Adrenal gland (tissue), 9 donors: ENCODE measurements at regions not wholly inside any gene's neighbourhood (a gene's known extent, or its start where the extent isn't known, plus 50 kb on each side); places are given as distances from the start of the nearest gene placed in this dataset.
A peak's percentile ranks its signal among the peaks of the same experiment; 100 is the strongest.

Experiments
- DNase-seq, 7 donors: peaks; one replicate each; pipeline ENCODE4 v3.0.0-alpha.2; 2019 to 2020
- H3K27ac ChIP-seq, 5 donors: fragments of 200-600 bp; sonication (generic) in 4 of 5; 1 replicate in 3 of 5; 2 replicates in 2 of 5; pipeline versions ENCODE4 v1.5.1 to v1.8.0; 2016 to 2020; ENCODE audit warnings: mild to moderate bottlenecking in 1 of 5
- H3K27me3 ChIP-seq: fragments of 200-600 bp; 2 replicates; pipeline ENCODE4 v1.8.0; 2021
- H3K36me3 ChIP-seq, 2 donors: fragments of 200-600 bp; replicated peaks in 1 of 2; 1 replicate in 1 of 2; 2 replicates in 1 of 2; pipeline versions ENCODE4 v1.5.1 to v1.8.0; 2018 to 2022
- H3K4me1 ChIP-seq, 2 donors: fragments of 200-600 bp; replicated peaks in 1 of 2; 1 replicate in 1 of 2; 2 replicates in 1 of 2; pipeline versions ENCODE4 v1.5.1 to v1.8.0; 2018 to 2021
- H3K4me3 ChIP-seq, 4 donors: fragments of 200-600 bp; sonication (generic) in 3 of 4; one replicate each; pipeline ENCODE4 v1.5.1; 2016 to 2018
- H3K9me3 ChIP-seq, 3 donors: fragments of 200-600 bp; sonication (generic) in 1 of 3; replicated peaks in 1 of 3; 1 replicate in 2 of 3; 2 replicates in 1 of 3; pipeline versions ENCODE4 v1.5.1 to v1.8.0; 2016 to 2021
- POLR2A ChIP-seq, 2 donors: fragments of 450-650 bp; IDR thresholded peaks; one replicate each; pipeline ENCODE4 v1.6.1; 2017; ENCODE audit warnings: antibody characterized with exemption in 2 of 2, mild to moderate bottlenecking in 2 of 2, moderate library complexity in 1 of 2
- WGBS, 4 donors: extraction: QIAGEN DNeasy Blood & Tissue Kit in 2 of 4; methylation state at CpG; one replicate each; pipeline versions ENCODE4 v1.1.5 to v1.1.7; 2013 to 2017; 5-methylcytosine and 5-hydroxymethylcytosine counted together
- intact Hi-C, 2 donors: fragments of 100-400 bp; cut with DNase I; formaldehyde crosslinking; loops; one replicate each; pipeline versions ENCODE4 v1.14.1 to v1.15.0; 2022 to 2023
- TF ChIP-seq, protein P1 (sequence below), 6 experiments: fragments of 450-650 bp in 4 of 6; fragments of 200-600 bp in 2 of 6; sonication (generic) in 1 of 6; IDR thresholded peaks; 1 replicate in 5 of 6; 2 replicates in 1 of 6; pipeline versions ENCODE4 v1.5.1 to v1.8.0; 2016 to 2021; ENCODE audit warnings: antibody characterized with exemption in 6 of 6, mild to moderate bottlenecking in 2 of 6, moderate library complexity in 1 of 6
- donor health status: healthy with polysubstance abuse.
- donor health status: Bipolar disorder and iron deficiency.
- donor health status: DM: yes; HTN: yes; CAD: no.
- donor health status: DM: no; HTN: no; CAD: no.
- donor health status: DM: no; HTN: no; CAD: no.

DNA sequence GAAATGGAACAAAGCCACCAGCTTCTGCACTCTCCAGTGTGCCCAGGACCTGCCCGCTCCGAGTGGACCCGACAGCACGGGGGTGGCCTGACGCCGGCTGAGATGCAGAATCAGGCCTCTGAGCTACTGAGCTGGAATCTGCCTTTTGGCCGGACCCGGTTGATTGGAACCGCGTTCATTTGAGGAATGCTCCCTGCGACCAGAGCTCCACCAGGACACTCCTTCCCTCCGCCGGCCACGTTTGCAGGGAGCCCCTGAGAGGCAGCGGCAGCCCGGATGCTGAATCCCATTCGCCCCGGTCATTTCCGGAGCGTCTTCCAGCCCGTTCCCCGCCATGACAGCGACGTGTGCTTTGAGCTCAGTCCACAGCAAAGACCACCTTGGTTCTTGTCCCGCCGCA is 392.7 kb downstream of the THBS2 start:
- no peaks in the 10 kb centered on the region for H3K36me3 ChIP-seq
- no peaks in the 10 kb centered on the region for H3K27me3 ChIP-seq
- WGBS, 4 donors: 89 to 92% (median 90%) methylated on average over 23 to 26 of the region's 26 CpGs
- intact Hi-C loops: no loop called here
- peak in 1 of 7 donors; percentile 13 for DNase-seq
- H3K4me1 ChIP-seq: no peaks in the 10 kb centered on the region
- H3K4me3 ChIP-seq: no peak overlapping the region
- no peak overlapping the region for H3K27ac ChIP-seq
- no peaks in the 10 kb centered on the region for H3K9me3 ChIP-seq
- no peak for TF ChIP-seq POLR2A (IDR thresholded peaks at IDR 0.05)
- TF ChIP-seq, protein P1, sequence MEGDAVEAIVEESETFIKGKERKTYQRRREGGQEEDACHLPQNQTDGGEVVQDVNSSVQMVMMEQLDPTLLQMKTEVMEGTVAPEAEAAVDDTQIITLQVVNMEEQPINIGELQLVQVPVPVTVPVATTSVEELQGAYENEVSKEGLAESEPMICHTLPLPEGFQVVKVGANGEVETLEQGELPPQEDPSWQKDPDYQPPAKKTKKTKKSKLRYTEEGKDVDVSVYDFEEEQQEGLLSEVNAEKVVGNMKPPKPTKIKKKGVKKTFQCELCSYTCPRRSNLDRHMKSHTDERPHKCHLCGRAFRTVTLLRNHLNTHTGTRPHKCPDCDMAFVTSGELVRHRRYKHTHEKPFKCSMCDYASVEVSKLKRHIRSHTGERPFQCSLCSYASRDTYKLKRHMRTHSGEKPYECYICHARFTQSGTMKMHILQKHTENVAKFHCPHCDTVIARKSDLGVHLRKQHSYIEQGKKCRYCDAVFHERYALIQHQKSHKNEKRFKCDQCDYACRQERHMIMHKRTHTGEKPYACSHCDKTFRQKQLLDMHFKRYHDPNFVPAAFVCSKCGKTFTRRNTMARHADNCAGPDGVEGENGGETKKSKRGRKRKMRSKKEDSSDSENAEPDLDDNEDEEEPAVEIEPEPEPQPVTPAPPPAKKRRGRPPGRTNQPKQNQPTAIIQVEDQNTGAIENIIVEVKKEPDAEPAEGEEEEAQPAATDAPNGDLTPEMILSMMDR (IDR thresholded peaks at IDR 0.05): no peak

DNA sequence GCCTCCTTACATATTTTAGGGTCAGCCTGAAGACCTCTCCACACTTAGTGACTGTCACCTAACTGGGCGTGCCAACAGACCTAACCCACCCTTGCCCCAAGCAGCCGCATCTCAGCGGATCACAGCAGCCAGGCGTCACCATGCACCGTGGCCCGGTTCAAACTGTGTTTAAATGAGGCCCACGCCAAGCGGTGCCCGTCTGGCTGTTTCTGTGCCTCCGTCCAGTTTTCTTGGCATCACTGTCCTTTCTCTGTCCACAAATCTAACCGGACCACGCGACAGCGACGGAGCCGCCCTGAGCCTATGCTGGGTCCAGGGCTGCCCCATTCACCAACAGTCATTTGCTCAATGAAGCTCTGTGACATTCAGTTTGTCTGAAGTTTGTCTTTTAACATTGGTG is 393.3 kb downstream of the THBS2 start:
- Histone ChIP-seq H3K4me3 (no peak overlapping the region), H3K36me3 (no peaks in the 10 kb centered on the region), H3K27ac (no peak overlapping the region), H3K27me3 (no peaks in the 10 kb centered on the region), H3K4me1 (no peaks in the 10 kb centered on the region), H3K9me3 (no peaks in the 10 kb centered on the region)
- TF ChIP-seq POLR2A (IDR thresholded peaks at IDR 0.05): no peak
- TF ChIP-seq, protein P1 (IDR thresholded peaks at IDR 0.05): no peak
- no peak for DNase-seq
- WGBS, 4 donors: 91 to 96% (median 95%) methylated on average over 12 to 16 of the region's 16 CpGs
- intact Hi-C loops: no loop called here

DNA sequence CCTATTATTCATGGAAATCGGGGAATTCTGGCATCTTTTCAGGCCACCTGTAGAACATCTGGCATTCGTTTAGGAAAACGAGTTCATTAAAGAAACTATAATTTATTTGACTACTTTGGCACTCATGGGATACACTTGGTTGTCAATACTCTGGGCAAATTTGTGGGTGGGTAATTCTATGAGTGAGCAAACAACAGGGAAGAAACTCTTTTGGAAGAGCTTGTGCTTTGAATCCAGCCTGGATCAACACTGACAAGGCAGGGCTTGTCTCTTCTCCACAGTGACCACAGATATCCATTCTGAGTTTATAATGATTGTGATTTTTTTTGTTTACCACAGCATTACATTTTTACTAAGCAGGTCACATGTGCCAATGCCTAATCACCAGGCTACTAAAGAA is 394.7 kb downstream of the THBS2 start:
- DNase-seq: no peak
- H3K27ac ChIP-seq: no peak overlapping the region
- no peaks in the 10 kb centered on the region for H3K4me1 ChIP-seq
- 30 to 40% (median 36%) methylated on average over 3 of the region's 3 CpGs for WGBS, 4 donors
- no peaks in the 10 kb centered on the region for H3K9me3 ChIP-seq
- intact Hi-C loops: no loop called here
- H3K4me3 ChIP-seq: no peak overlapping the region
- H3K27me3 ChIP-seq: no peaks in the 10 kb centered on the region
- H3K36me3 ChIP-seq: no peaks in the 10 kb centered on the region
- TF ChIP-seq, protein P1 (IDR thresholded peaks at IDR 0.05): no peak
- no peak for TF ChIP-seq POLR2A (IDR thresholded peaks at IDR 0.05)

DNA sequence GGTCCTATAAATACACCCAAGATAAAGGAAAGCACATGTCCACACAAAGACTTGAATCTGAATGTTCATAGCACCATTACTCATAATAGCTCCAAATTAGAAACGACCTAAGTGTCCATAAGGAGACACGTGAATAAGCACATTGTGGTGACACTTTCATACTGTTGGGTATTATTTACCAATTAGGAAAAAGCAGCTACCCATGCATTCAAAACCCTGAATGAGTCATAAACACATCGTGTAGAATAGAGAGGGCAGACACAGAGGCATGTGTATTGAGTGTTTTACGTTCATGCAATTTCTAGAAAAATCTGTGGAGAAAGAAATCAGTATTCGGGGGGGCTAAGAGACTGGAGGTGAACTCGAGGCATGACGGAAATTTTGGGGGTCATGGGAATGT is 396.7 kb downstream of the THBS2 start:
- intact Hi-C loops: no loop called here
- H3K4me1 ChIP-seq: no peaks in the 10 kb centered on the region
- 62 to 67% (median 64%) methylated on average over 7 of the region's 7 CpGs for WGBS, 4 donors

More for the DNA sequence above, 396.7 kb downstream of the THBS2 start:
- no peak for DNase-seq
- no peak overlapping the region for H3K27ac ChIP-seq
- TF ChIP-seq POLR2A (IDR thresholded peaks at IDR 0.05): no peak
- TF ChIP-seq, protein P1 (IDR thresholded peaks at IDR 0.05): no peak
- H3K27me3 ChIP-seq: no peaks in the 10 kb centered on the region
- H3K4me3 ChIP-seq: no peak overlapping the region
- H3K9me3 ChIP-seq: no peaks in the 10 kb centered on the region
- H3K36me3 ChIP-seq: no peaks in the 10 kb centered on the region
